Liver (tissue), 3 donors: ENCODE measurements at regions not wholly inside any gene's neighbourhood (a gene's known extent, or its start where the extent isn't known, plus 50 kb on each side); places are given as distances from the start of the nearest gene placed in this dataset.

Experiments used
- CTCF ChIP-seq: fragments of 150-350 bp; IDR thresholded peaks from 2 replicates; pipeline ENCODE4 v1.5.1; 2017; ENCODE audit warnings: improper control_type of control experiment, low read depth, low read length; ENCODE audit not compliant: missing input control
- HNF4G ChIP-seq: IDR thresholded peaks from 2 replicates; pipeline ENCODE4 v1.6.1; 2016; ENCODE audit warnings: antibody characterized with exemption
- MAX ChIP-seq: IDR thresholded peaks from 2 replicates; pipeline ENCODE4 v1.6.1; 2016; ENCODE audit warnings: antibody characterized with exemption
- NR2F2 ChIP-seq: IDR thresholded peaks from 2 replicates; pipeline ENCODE4 v1.6.1; 2016; ENCODE audit warnings: antibody characterized with exemption
- RAD21 ChIP-seq, 2 donors: IDR thresholded peaks; 2 replicates each; pipeline ENCODE4 v1.6.1; 2016; ENCODE audit warnings: antibody characterized with exemption in 2 of 2, mild to moderate bottlenecking in 2 of 2
- REST ChIP-seq: IDR thresholded peaks from 2 replicates; pipeline ENCODE4 v1.6.1; 2016; ENCODE audit warnings: antibody characterized with exemption, mild to moderate bottlenecking
- TAF1 ChIP-seq: conservative IDR thresholded peaks from 2 replicates; pipeline ENCODE4 v1.6.1; 2016; ENCODE audit warnings: antibody characterized with exemption, mild to moderate bottlenecking
- YY1 ChIP-seq: IDR thresholded peaks from 2 replicates; pipeline ENCODE4 v1.6.1; 2016; ENCODE audit warnings: antibody characterized with exemption, mild to moderate bottlenecking
- donor health status: healthy.
- donor health status: healthy.

GRCh38 chr3:55178336-55178735 is 250.5 kb upstream of the LRTM1 start:
- TF ChIP-seq YY1 (no peak), CTCF (no peak), HNF4G (no peak), TAF1 (no peak), RAD21 (IDR thresholded peaks at IDR 0.05) (no peak), REST (no peak), MAX (no peak), NR2F2 (no peak)
